Stimulated activated effector memory CD8-positive, alpha-beta T cell treated with anti-CD3 and anti-CD28 coated beads, Interleukin-12 subunit alpha, Interleukin-12 subunit beta, amount 100 ng/mL, for 72 hours (primary cell): ENCODE measurements at regions not wholly inside any gene's neighbourhood (a gene's known extent, or its start where the extent isn't known, plus 50 kb on each side); places are given as distances from the start of the nearest gene placed in this dataset.
"Not testable (repeated sequence)": the region's sequence is repeated elsewhere in the genome, so short reads cannot be mapped to it uniquely, and the experiment has no call there.

ENCODE experiments used
- ATAC-seq: fragments of 150-1000 bp; cut with Tn5 transposase; 2 replicates; pipeline ENCODE4 v1.10.0; 2021
- DNase-seq, 2 donors: peaks; one replicate each; pipeline ENCODE4 v3.0.0; 2021 to 2022; ENCODE audit warnings: low spot score in 2 of 2
- H3K27ac Mint-ChIP-seq: one replicate; pipeline ENCODE4 v1.8.0; 2022; ENCODE audit warnings: mild to moderate bottlenecking, mixed read lengths
- H3K36me3 Mint-ChIP-seq: one replicate; pipeline ENCODE4 v1.8.0; 2022; ENCODE audit warnings: mild to moderate bottlenecking, mixed read lengths
- H3K4me1 Mint-ChIP-seq: one replicate; pipeline ENCODE4 v1.8.0; 2022; ENCODE audit warnings: mixed read lengths
- H3K4me3 Mint-ChIP-seq: one replicate; pipeline ENCODE4 v1.8.0; 2022; ENCODE audit warnings: mild to moderate bottlenecking, mixed read lengths
- H3K9me3 Mint-ChIP-seq: one replicate; pipeline ENCODE4 v1.8.0; 2022; ENCODE audit warnings: mixed read lengths

DNA sequence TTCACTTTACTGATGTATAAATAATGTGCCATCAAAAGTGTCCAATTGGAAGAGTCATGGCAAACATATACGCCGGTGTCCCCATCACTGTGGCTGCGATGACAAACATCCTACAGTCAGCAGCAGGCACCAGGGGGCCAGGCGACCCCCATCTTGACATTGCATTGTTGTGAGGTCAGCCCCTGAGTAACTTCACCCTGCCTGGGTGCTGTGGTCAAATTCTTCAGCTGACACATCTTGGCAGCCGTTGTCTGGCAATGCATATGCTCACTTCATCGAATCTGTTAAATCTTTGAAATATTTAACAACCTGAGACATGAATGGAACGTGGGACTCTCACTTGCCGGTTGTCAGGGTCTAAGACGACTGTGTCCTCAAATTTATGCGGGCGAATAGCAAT lies 430.9 kb downstream of the BRD1 start:
- no peaks in the 10 kb centered on the region for H3K36me3 Mint-ChIP-seq
- ATAC-seq (no peak), DNase-seq (no peak)
- no peaks in the 10 kb centered on the region for H3K4me1 Mint-ChIP-seq
- H3K27ac Mint-ChIP-seq: no peak overlapping the region
- peaks cover 10% of the 10 kb centered on the region for H3K9me3 Mint-ChIP-seq
- H3K4me3 Mint-ChIP-seq: no peak overlapping the region

DNA sequence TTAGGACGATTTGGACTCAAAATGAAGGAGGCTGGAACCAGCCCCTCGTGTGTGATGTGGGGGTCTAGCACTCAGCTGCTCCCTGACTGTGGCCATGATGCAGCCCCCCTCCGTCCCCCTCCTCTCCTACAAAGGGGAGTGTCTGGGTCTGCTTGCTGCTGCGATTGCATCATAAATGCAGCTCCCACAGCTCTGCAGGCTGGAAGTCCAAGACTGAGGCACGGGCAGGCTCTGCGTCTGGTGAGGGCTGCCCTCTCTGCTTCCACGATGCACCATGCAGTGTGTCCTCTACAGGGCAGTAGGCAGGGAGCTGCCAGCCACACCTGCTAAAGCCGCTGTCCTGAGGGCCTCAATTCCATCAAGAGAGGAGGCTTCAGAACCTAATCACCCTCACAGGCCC lies 432.1 kb downstream of the BRD1 start:
- no peaks in the 10 kb centered on the region for H3K4me1 Mint-ChIP-seq
- H3K4me3 Mint-ChIP-seq: no peak overlapping the region
- DNase-seq (no peak), ATAC-seq (no peak)
- H3K9me3 Mint-ChIP-seq: peaks cover 10% of the 10 kb centered on the region
- no peaks in the 10 kb centered on the region for H3K36me3 Mint-ChIP-seq
- H3K27ac Mint-ChIP-seq: no peak overlapping the region

DNA sequence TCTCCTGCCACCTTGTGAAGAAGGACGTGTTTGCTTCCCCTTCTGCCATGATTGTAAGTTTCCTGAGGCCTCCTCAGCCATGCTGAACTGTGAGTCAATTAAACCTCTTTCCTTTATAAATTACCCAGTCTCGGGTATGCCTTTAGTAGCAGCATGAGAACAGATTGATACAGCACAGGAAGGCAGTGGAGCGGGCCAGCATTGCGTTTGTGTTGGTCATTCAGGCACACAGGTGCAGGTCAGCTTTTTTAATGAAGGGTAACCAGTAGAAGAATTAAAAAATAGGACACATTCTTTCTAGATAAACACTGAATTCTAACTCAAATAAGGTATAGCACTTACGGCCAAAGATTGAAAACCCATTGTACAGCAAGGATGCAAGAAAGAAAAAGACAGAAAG lies 432.6 kb downstream of the BRD1 start:
- not testable (repeated sequence) for H3K4me1 Mint-ChIP-seq, H3K4me3 Mint-ChIP-seq, H3K9me3 Mint-ChIP-seq, DNase-seq, ATAC-seq, H3K27ac Mint-ChIP-seq, H3K36me3 Mint-ChIP-seq

DNA sequence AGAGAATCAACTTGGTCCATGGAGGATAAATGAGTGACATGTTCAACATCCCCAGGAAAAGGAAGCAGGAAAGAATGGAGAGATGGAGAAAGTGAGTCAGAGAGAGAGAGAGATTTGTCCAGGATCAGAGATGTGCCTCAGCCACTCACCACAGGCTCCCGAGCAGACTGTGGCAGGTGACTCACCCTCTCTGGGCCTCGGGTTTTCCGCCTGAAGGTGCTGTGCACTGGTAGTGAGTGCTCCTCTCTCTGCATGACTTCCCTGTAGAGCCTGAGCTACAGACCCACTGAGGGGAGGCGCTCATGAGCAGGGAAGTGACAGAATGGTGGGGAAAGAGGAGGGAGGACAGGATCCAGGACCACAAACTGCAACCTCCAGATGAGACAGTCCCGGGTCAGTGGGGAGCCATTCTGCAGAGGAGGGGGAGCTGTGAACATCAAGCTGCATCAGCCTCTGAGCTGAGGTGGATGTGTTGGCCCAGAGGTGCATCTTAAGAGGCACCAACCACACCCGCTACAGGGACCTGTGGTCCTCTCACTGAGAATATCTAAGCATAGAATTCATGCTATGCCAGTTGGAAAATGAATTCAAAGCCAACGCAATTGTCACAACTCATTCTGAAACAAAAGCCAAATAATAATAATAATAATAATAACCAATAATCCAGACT lies 433.4 kb downstream of the BRD1 start:
- ATAC-seq: peak; percentile 36
- Mint-ChIP-seq H3K4me1 (no peaks in the 10 kb centered on the region), H3K36me3 (no peaks in the 10 kb centered on the region), H3K4me3 (no peak overlapping the region), H3K9me3 (peaks cover 10% of the 10 kb centered on the region), H3K27ac (no peak overlapping the region)
- no peak for DNase-seq

DNA sequence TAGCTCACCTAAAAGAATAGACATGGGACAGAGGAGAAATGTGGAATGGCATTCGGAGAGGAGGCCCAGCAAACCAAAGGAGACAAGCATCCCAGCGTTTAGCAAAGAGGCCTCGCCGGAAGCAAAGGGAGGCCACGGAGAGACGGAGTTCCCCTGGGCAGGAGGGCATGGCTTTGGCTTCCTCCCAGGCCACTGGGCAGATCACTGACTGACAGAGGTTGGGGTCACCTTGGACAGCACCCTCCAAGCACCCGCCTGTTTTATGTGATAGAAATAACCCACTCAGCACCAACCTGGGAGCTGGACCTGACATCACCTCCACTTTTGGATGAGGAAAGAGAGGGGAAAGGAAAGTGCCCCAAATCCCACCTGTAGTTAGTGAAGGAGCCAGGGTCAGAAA lies 434.1 kb downstream of the BRD1 start:
- no peak overlapping the region for H3K27ac Mint-ChIP-seq
- peaks cover 10% of the 10 kb centered on the region for H3K9me3 Mint-ChIP-seq
- no peak overlapping the region for H3K4me3 Mint-ChIP-seq
- ATAC-seq (no peak), DNase-seq (no peak)
- H3K4me1 Mint-ChIP-seq: no peaks in the 10 kb centered on the region
- H3K36me3 Mint-ChIP-seq: no peaks in the 10 kb centered on the region

DNA sequence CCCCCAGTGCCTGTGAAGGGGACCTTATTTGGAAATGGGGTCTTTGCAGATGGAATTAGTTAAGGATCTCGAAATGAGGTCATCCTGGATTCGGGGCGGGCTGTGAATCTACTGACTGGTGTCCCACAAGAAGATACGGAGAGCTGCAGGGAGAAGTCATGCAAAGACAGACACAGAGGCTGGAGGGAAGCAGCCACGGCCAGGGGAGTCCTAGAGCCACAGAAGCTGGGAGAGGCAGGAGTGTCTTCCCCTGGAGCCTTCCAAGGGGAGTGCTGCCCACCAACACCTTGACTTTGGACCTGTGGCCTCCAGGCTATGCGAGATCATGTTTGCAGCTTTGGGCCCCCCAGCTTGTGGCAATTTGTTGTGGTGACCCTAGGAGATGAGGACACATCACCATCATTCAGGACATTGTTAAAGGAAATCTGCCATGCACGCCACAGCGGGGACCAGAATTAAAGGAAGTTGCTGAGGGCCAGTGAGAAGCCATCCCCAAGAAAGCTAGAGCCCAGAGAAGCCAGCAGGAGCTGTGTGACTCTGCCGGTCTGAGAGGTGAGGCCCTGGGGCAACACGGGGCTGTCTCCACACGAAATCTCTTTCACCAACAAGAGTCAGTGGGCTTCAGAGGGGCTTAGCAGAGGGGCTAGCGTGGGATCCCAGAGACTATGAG lies 434.7 kb downstream of the BRD1 start:
- ATAC-seq: no peak
- Mint-ChIP-seq H3K4me3 (no peak overlapping the region), H3K36me3 (no peaks in the 10 kb centered on the region), H3K4me1 (no peaks in the 10 kb centered on the region), H3K27ac (no peak overlapping the region), H3K9me3 (peaks cover 10% of the 10 kb centered on the region)
- DNase-seq: no peak

DNA sequence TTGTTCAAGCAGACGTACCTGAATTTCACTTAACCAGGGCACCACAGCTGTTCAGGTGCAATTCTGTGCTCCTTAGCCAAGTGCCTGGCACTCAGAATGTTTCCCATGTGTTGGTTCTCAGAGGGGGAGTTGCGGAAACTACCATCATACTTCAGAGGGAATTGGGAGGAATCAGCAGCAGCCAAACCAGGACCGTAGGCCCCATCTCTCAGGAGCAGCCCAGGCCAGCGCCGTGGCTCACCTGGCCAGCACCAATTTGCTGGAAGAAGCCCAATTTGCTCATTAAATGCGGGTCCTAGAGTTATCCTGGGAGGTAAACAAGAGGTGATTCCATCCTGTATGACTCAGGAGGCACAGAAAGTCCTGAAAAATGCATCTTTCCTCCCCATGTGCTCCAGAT lies 435.4 kb downstream of the BRD1 start:
- no peak overlapping the region for H3K27ac Mint-ChIP-seq
- H3K9me3 Mint-ChIP-seq: peaks cover 10% of the 10 kb centered on the region
- H3K4me3 Mint-ChIP-seq: no peak overlapping the region
- H3K36me3 Mint-ChIP-seq: no peaks in the 10 kb centered on the region
- H3K4me1 Mint-ChIP-seq: no peaks in the 10 kb centered on the region
- ATAC-seq: no peak
- DNase-seq: no peak

DNA sequence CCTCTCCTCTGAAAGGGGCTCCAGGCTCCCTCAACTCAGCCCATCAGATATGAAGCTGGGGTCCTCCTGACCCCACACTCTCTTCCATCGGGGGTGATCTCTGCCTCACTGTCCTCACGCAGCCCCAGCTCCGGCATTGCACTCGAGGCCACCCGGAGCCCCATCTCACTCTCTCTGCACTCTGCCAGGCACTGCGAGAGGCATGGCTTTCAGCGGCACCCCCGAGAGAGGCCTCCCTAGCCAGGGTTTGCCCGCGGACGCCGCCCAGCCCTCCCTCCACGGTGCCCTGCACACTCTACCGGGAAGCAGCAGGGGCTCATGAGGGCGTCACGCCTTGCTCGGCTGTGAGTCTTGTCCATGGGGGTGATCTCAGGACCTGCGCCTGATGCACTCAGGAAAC lies 436.2 kb downstream of the BRD1 start:
- DNase-seq: no peak
- no peak for ATAC-seq
- Mint-ChIP-seq H3K4me1 (no peaks in the 10 kb centered on the region), H3K9me3 (peaks cover 10% of the 10 kb centered on the region), H3K27ac (no peak overlapping the region), H3K36me3 (no peaks in the 10 kb centered on the region), H3K4me3 (no peak overlapping the region)

DNA sequence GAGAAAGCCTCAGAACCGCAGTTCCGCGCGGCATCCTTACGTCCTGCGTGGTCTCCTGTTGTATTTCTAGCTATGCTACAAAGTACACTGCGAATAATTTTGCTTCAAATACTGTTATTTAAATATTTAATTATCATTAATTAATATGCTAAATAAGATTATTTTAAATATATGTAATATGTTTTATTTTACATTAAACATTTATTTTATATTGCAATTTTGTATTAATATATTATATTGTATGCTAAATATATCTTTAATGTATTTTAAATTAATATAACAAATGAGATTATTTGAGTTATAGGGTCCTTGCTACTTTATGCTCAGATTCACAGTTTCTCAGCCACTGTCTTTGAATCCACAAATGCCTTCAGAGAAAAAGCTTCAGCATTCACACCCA lies 436.7 kb downstream of the BRD1 start:
- H3K9me3 Mint-ChIP-seq: peaks cover 10% of the 10 kb centered on the region
- no peak overlapping the region for H3K4me3 Mint-ChIP-seq
- H3K27ac Mint-ChIP-seq: no peak overlapping the region
- H3K36me3 Mint-ChIP-seq: no peaks in the 10 kb centered on the region
- H3K4me1 Mint-ChIP-seq: no peaks in the 10 kb centered on the region
- no peak for ATAC-seq
- DNase-seq: no peak

DNA sequence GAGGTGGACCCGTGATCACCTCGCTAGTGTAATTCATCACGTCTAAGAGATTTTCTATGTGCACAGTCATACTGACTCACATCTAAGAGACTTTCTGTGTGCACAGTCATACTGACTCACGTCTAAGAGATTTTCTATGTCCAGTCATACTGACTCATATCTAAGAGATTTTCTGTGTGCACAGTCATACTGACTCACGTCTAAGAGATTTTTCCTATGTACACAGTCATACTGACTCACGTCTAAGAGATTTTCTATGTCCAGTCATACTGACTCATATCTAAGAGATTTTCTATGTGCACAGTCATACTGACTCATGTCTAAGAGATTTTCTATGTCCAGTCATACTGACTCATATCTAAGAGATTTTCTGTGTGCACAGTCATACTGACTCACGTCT lies 443.8 kb downstream of the BRD1 start:
- H3K36me3 Mint-ChIP-seq, H3K4me1 Mint-ChIP-seq, H3K27ac Mint-ChIP-seq, DNase-seq, H3K4me3 Mint-ChIP-seq, ATAC-seq, H3K9me3 Mint-ChIP-seq: not testable (repeated sequence)

DNA sequence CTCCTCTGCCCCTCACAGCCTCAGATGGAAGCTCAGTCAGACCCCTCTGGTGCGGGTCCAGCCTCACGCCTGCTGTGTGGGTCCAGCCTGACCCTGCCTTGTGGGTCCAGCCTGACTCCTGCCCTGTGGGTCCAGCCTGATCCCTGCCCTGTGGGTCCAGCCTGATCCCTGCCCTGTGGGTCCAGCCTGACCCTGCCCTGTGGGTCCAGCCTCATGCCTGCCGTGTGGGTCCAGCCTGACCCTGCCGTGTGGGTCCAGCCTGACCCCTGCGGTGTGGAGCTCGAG lies 445.3 kb downstream of the BRD1 start:
- DNase-seq: peak in 1 of 2 donors; percentile 30
- H3K27ac Mint-ChIP-seq: no peak overlapping the region
- no peak overlapping the region for H3K4me3 Mint-ChIP-seq
- peaks cover 3% of the 10 kb centered on the region for H3K9me3 Mint-ChIP-seq
- H3K36me3 Mint-ChIP-seq: no peaks in the 10 kb centered on the region
- no peak for ATAC-seq
- H3K4me1 Mint-ChIP-seq: no peaks in the 10 kb centered on the region

DNA sequence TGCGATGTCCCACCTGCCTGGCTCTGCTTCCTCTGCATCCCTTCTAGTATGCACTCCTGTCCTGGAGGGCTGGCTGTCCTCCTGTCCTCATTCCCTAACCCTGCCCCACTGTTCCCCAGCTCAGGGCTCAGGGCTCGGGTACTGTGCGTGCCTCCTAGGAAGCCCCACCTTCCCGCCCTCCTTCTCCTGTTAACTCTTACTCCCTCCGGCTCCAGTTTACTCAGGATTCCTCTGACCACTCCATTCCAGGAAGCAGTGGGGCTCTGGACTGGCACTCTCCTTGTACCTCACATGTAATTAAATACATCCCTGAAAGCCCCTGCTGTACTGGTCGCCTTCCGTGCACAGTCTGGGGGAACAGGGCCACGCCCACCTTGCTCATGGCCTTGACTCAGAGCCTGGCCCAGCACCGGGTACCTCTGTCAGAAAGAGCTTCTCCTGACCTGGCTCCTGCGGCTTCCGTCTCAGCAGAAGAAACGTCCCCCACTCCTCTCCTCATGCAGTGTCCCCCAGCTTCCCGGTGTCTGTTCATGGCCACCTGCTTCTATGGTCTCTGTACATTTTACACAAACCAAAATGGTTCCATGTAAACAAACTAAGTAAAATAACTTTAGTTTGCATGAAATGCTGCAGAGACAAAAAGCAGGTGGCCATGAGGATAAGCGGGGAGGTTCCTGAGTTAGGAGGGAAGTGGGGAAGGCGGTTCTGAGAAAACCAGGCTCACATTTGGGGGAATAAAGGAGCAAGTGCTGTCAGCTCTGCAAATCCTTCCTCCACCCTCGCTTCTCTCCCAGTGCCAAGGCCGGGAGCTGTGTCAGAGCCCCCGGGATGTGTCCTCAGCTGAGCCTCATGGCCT lies 445.9 kb downstream of the BRD1 start:
- Mint-ChIP-seq H3K4me3 (no peak overlapping the region), H3K36me3 (no peaks in the 10 kb centered on the region), H3K9me3 (peaks cover 3% of the 10 kb centered on the region), H3K4me1 (no peaks in the 10 kb centered on the region), H3K27ac (no peak overlapping the region)
- ATAC-seq (no peak), DNase-seq (peak in 1 of 2 donors; percentile 17)

DNA sequence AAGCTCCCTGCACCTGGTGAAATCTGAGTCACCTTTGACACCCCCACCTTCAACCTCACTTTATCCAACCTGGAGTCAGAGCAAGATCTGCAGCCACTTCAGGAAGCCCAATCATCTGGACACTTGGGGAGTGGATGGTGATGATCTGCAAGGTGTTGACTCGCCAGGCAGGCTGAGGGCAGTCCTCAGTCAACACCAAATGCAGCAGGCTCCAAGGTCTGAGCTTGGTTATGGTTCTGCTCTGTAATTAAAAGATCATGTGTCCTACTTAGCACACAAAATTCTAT lies 446.9 kb downstream of the BRD1 start:
- H3K9me3 Mint-ChIP-seq: peaks cover 3% of the 10 kb centered on the region
- H3K4me3 Mint-ChIP-seq: no peak overlapping the region
- DNase-seq (peak in 1 of 2 donors; percentile 13), ATAC-seq (no peak)
- H3K36me3 Mint-ChIP-seq: no peaks in the 10 kb centered on the region
- H3K4me1 Mint-ChIP-seq: no peaks in the 10 kb centered on the region
- H3K27ac Mint-ChIP-seq: no peak overlapping the region

DNA sequence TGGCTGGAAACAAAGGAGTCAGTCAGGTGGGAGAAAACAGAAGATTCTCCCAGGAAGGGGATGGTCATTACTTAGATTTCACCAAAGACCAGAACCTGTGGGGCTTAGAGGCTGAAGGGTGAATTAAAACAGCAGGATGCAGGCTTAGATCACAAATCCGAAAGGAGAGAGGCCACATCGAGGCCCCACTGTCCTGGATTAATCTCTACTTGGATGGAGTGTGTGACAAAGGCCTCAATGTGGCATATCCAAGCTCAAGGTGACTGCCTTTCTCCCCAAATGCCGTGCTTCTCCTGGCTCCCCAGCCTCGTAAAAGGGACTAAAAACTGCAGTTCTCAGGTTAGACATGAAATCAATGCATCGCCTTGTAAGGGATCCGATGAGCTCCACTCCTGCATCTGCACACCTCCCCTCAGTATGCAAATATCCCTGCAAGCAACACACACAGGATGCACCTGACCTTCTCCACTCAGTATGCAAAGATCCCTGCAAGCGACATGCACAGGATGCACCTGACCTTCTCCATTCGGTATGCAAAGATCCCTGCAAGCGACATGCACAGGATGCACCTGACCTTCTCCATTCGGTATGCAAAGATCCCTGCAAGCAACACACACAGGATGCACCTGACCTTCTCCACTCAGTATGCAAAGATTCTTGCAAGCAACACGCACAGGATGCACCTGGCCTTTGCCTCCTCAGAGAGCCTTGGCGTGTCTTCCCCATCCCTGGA lies 447.4 kb downstream of the BRD1 start:
- Mint-ChIP-seq H3K36me3 (no peaks in the 10 kb centered on the region), H3K4me3 (no peak overlapping the region), H3K4me1 (no peaks in the 10 kb centered on the region), H3K27ac (no peak overlapping the region), H3K9me3 (peaks cover 3% of the 10 kb centered on the region)
- peak in 1 of 2 donors; percentile 38 for DNase-seq
- ATAC-seq: no peak

DNA sequence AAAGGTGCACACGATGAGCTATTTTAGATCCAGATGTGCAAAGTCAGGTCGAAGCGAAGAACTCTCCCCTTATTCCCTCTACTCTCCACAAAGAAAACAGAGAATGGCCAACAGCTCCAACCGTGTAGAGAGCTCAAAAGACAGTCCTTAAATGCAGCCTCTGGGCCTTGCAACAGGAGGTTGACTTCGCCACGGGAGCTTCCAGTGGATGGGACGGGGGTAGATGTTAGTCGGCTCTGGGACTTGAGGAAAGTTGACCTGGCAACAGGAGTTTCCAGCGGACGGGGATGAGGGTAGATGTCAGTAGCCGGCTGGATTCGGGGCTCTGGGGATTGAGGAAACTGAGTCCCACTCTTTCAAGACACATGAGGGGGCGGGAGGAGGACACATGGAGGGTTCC lies 450.4 kb downstream of the BRD1 start:
- ATAC-seq (no peak), DNase-seq (peak in 1 of 2 donors; percentile 23)
- no peaks in the 10 kb centered on the region for H3K4me1 Mint-ChIP-seq
- no peaks in the 10 kb centered on the region for H3K36me3 Mint-ChIP-seq
- H3K27ac Mint-ChIP-seq: no peak overlapping the region
- H3K4me3 Mint-ChIP-seq: no peak overlapping the region
- no peaks in the 10 kb centered on the region for H3K9me3 Mint-ChIP-seq
